ENCODE measurements at regions not wholly inside any gene's neighbourhood (a gene's known extent, or its start where the extent isn't known, plus 50 kb on each side); places are given as distances from the start of the nearest gene placed in this dataset.

GRCh38 chr18:60508108-60508507, 135.5 kb upstream of the MC4R start:
- Histone ChIP-seq H3K27ac (ENCODE audit: poor library complexity, severe bottlenecking) (no peak overlapping the region), H3K4me1 (ENCODE audit: insufficient read depth, poor library complexity, severe bottlenecking) (no peaks in the 10 kb centered on the region), H3K4me3 (ENCODE audit: severe bottlenecking) (no peak overlapping the region), H3K27me3 (ENCODE audit: insufficient read depth, poor library complexity, severe bottlenecking) (no peaks in the 10 kb centered on the region), H3K9me3 (ENCODE audit: severe bottlenecking) (no peaks in the 10 kb centered on the region), H3K36me3 (ENCODE audit: low read depth) (no peaks in the 10 kb centered on the region)
- TF ChIP-seq, protein P1, sequence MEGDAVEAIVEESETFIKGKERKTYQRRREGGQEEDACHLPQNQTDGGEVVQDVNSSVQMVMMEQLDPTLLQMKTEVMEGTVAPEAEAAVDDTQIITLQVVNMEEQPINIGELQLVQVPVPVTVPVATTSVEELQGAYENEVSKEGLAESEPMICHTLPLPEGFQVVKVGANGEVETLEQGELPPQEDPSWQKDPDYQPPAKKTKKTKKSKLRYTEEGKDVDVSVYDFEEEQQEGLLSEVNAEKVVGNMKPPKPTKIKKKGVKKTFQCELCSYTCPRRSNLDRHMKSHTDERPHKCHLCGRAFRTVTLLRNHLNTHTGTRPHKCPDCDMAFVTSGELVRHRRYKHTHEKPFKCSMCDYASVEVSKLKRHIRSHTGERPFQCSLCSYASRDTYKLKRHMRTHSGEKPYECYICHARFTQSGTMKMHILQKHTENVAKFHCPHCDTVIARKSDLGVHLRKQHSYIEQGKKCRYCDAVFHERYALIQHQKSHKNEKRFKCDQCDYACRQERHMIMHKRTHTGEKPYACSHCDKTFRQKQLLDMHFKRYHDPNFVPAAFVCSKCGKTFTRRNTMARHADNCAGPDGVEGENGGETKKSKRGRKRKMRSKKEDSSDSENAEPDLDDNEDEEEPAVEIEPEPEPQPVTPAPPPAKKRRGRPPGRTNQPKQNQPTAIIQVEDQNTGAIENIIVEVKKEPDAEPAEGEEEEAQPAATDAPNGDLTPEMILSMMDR (IDR thresholded peaks at IDR 0.05; ENCODE audit: poor library complexity, severe bottlenecking), result no peak
- DNase-seq (ENCODE audit: low spot score), result no peak
- ATAC-seq (ENCODE audit: low read depth), result no peak

- ATAC-seq (ENCODE audit: low read depth), result peak; percentile 69
- DNase-seq (ENCODE audit: low spot score), result no peak
- no peaks in the 10 kb centered on the region for H3K36me3 ChIP-seq (ENCODE audit: low read depth)
Measured at GRCh38 chr18:60534538-60534937, 162.0 kb upstream of the MC4R start.

DNA sequence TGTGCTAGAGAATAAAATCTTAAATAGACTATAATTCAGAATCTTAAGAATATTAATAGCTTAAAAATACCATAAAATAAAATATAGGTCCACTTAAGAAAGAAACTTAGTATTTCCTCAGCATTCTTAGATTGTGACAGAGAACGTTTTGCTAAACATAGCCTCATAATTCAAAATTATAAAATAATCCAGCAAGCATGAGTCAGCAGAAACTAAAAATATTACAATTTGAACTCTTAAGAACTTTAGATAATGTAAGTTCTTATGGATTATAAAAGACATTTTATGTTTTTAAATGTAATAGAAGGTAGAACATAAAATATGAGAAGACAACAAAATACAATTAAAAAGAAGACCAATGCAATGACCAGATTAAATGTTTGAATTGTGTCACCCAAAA, 164.5 kb upstream of the MC4R start:
- Histone ChIP-seq H3K27me3 (ENCODE audit: insufficient read depth, poor library complexity, severe bottlenecking) (no peaks in the 10 kb centered on the region), H3K27ac (ENCODE audit: poor library complexity, severe bottlenecking) (no peak overlapping the region), H3K9me3 (ENCODE audit: severe bottlenecking) (no peaks in the 10 kb centered on the region), H3K4me3 (ENCODE audit: severe bottlenecking) (no peak overlapping the region), H3K4me1 (ENCODE audit: insufficient read depth, poor library complexity, severe bottlenecking) (peaks cover 9% of the 10 kb centered on the region), H3K36me3 (ENCODE audit: low read depth) (no peaks in the 10 kb centered on the region)
- DNase-seq (ENCODE audit: low spot score), result no peak
- TF ChIP-seq, protein P1 (IDR thresholded peaks at IDR 0.05; ENCODE audit: poor library complexity, severe bottlenecking), result no peak
- ATAC-seq (ENCODE audit: low read depth), result no peak

More at GRCh38 chr18:60534538-60534937, 162.0 kb upstream of the MC4R start:
- H3K27me3 ChIP-seq (ENCODE audit: insufficient read depth, poor library complexity, severe bottlenecking), result no peaks in the 10 kb centered on the region
- no peaks in the 10 kb centered on the region for H3K9me3 ChIP-seq (ENCODE audit: severe bottlenecking)
- TF ChIP-seq, protein P1 (IDR thresholded peaks at IDR 0.05; ENCODE audit: poor library complexity, severe bottlenecking), result no peak
- no peak overlapping the region for H3K4me3 ChIP-seq (ENCODE audit: severe bottlenecking)
- H3K4me1 ChIP-seq (ENCODE audit: insufficient read depth, poor library complexity, severe bottlenecking), result peaks cover 9% of the 10 kb centered on the region
- H3K27ac ChIP-seq (ENCODE audit: poor library complexity, severe bottlenecking), result peak overlapping the region; percentile 2

GRCh38 chr18:60538891-60539290, 166.3 kb upstream of the MC4R start:
- H3K4me3 ChIP-seq (ENCODE audit: severe bottlenecking), result no peak overlapping the region
- H3K36me3 ChIP-seq (ENCODE audit: low read depth), result no peaks in the 10 kb centered on the region
- no peaks in the 10 kb centered on the region for H3K27me3 ChIP-seq (ENCODE audit: insufficient read depth, poor library complexity, severe bottlenecking)
- H3K9me3 ChIP-seq (ENCODE audit: severe bottlenecking), result no peaks in the 10 kb centered on the region
- ATAC-seq (ENCODE audit: low read depth), result no peak
- peaks cover 9% of the 10 kb centered on the region for H3K4me1 ChIP-seq (ENCODE audit: insufficient read depth, poor library complexity, severe bottlenecking)
- TF ChIP-seq, protein P1 (IDR thresholded peaks at IDR 0.05; ENCODE audit: poor library complexity, severe bottlenecking), result no peak
- no peak for DNase-seq (ENCODE audit: low spot score)
- no peak overlapping the region for H3K27ac ChIP-seq (ENCODE audit: poor library complexity, severe bottlenecking)

DNA sequence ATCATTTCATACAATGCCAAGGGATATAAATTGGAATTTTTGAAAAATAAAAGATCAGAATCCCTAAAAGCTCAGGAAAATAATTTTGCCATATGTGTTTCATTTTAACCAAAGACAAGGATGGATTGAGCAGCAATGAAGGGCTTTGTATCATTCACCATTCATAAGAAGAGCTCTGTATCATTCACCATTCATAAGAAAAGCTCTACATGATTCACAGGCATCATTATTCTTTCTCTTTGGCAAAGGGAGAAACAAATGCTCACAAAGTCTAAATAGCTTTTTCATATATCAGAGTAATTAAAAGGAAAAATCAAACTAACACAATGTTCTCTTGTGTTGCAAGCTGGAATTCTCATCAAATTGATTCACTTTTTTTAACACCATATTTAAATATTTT, 169.1 kb upstream of the MC4R start:
- no peak for ATAC-seq (ENCODE audit: low read depth)
- H3K4me3 ChIP-seq (ENCODE audit: severe bottlenecking), result no peak overlapping the region
- H3K4me1 ChIP-seq (ENCODE audit: insufficient read depth, poor library complexity, severe bottlenecking), result no peaks in the 10 kb centered on the region
- TF ChIP-seq, protein P1 (IDR thresholded peaks at IDR 0.05; ENCODE audit: poor library complexity, severe bottlenecking), result no peak
- no peaks in the 10 kb centered on the region for H3K9me3 ChIP-seq (ENCODE audit: severe bottlenecking)
- H3K36me3 ChIP-seq (ENCODE audit: low read depth), result no peaks in the 10 kb centered on the region
- DNase-seq (ENCODE audit: low spot score), result no peak
- no peaks in the 10 kb centered on the region for H3K27me3 ChIP-seq (ENCODE audit: insufficient read depth, poor library complexity, severe bottlenecking)
- no peak overlapping the region for H3K27ac ChIP-seq (ENCODE audit: poor library complexity, severe bottlenecking)
